BJ (cell line): ENCODE measurements at regions not wholly inside any gene's neighbourhood (a gene's known extent, or its start where the extent isn't known, plus 50 kb on each side); places are given as distances from the start of the nearest gene placed in this dataset.

Experiments
- CTCF ChIA-PET: fragments of 350-600 bp; formaldehyde crosslinking; extraction: SDS; loops from one replicate; lab custom pipeline; 2021; ENCODE audit warnings: antibody characterized with exemption, inconsistent platforms; lab: Yijun Ruan, JAX
- POLR2A ChIA-PET: fragments of 300-600 bp; sonication (Branson Sonifier 250); formaldehyde crosslinking; extraction: SDS; loops from one replicate; lab custom pipeline; 2021; ENCODE audit warnings: antibody characterized with exemption; lab: Charles Lee
- DNase-seq: peaks from one replicate; pipeline ENCODE4 v3.0.0-alpha.2; 2011; ENCODE audit warnings: low read depth
- H3K27me3 ChIP-seq: 2 replicates; pipeline ENCODE4 v1.6.0; 2011; ENCODE audit warnings: low read length; ENCODE audit not compliant: control insufficient read depth, insufficient read depth
- H3K36me3 ChIP-seq: 2 replicates; pipeline ENCODE4 v1.5.1; 2011; ENCODE audit warnings: low read length; ENCODE audit not compliant: control insufficient read depth, insufficient read depth
- H3K4me3 ChIP-seq: 2 replicates; pipeline ENCODE4 v1.5.1; 2011; ENCODE audit warnings: low read depth, mild to moderate bottlenecking, control low read depth, low read length
- TF ChIP-seq, protein P1 (sequence below): IDR thresholded peaks from 2 replicates; pipeline ENCODE4 v1.5.1; 2011; ENCODE audit warnings: low read depth, mild to moderate bottlenecking, control low read depth, inconsistent platforms, low read length, moderate library complexity; ENCODE audit not compliant: insufficient read depth

DNA sequence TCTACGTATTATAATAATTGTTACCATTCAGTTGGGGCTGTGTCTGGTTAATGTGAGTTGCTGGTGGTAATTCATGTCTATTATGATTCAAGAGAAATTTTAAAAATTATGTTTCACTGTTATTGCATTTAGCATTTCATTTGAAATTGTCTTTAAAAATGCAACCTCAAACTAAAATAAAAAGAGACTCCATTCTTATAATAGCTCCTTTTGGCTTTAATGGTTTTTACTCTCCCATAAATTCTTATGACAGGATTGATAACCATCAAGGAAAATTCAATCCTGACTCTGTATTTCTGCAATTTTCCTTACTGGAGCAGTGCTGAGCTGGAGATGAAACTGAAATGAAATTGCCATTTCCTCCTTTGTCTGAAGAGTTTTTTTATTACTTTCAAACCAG, 262.7 kb downstream of the REEP3 start:
- POLR2A ChIA-PET: no interaction called here
- TF ChIP-seq, protein P1, sequence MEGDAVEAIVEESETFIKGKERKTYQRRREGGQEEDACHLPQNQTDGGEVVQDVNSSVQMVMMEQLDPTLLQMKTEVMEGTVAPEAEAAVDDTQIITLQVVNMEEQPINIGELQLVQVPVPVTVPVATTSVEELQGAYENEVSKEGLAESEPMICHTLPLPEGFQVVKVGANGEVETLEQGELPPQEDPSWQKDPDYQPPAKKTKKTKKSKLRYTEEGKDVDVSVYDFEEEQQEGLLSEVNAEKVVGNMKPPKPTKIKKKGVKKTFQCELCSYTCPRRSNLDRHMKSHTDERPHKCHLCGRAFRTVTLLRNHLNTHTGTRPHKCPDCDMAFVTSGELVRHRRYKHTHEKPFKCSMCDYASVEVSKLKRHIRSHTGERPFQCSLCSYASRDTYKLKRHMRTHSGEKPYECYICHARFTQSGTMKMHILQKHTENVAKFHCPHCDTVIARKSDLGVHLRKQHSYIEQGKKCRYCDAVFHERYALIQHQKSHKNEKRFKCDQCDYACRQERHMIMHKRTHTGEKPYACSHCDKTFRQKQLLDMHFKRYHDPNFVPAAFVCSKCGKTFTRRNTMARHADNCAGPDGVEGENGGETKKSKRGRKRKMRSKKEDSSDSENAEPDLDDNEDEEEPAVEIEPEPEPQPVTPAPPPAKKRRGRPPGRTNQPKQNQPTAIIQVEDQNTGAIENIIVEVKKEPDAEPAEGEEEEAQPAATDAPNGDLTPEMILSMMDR: no peak
- CTCF ChIA-PET: interaction anchor here (0.8 kb wide), 1 partner anchor 154 kb away, joined by 3 read pairs; no protein-coding TSS in a partner anchor

GRCh38 chr10:63788152-63788821, 267.1 kb downstream of the REEP3 start:
- peaks cover 3% of the 10 kb centered on the region for H3K27me3 ChIP-seq
- H3K36me3 ChIP-seq: no peaks in the 10 kb centered on the region
- ChIA-PET CTCF (no interaction called here), POLR2A (no interaction called here)
- no peak for DNase-seq
- TF ChIP-seq, protein P1: no peak
- no peak overlapping the region for H3K4me3 ChIP-seq

More for the DNA sequence above, 262.7 kb downstream of the REEP3 start:
- Histone ChIP-seq H3K4me3 (no peak overlapping the region), H3K36me3 (no peaks in the 10 kb centered on the region), H3K27me3 (peaks cover 5% of the 10 kb centered on the region)
- DNase-seq: no peak

DNA sequence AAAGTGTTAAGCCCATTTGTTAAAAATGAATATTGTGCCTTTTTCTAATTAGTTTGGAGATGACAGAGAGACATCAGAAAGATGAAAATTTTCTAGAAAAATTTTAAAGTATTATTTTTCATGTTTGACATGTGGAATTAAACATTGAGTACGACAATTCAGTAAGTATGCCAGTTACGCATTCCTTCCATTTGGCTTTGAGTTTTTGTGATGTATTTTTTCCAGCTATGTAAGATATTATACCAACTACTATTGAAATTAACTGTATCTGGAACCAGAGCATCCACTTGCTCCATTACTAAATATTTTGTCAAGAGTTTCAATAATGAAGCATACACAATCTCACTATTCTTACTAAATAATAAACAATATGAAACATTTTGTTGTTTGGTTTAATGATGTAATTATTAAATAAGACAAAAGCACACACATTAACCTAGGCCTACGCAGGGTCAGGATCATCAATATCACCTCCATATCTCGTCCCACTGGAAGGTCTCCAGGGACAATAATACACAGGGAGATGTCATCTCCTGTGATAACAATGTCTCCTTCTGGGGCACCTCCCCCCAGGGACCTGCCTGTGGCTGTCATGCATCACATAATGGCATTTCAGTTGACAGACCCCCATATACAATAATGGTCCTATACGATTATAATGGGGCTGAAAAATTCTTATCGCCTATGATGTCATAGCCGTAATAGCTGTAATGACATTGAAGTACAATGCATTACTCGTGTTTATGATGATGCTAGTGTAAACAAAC, 274.1 kb downstream of the REEP3 start:
- Histone ChIP-seq H3K4me3 (no peak overlapping the region), H3K27me3 (no peaks in the 10 kb centered on the region), H3K36me3 (no peaks in the 10 kb centered on the region)
- ChIA-PET POLR2A (no interaction called here), CTCF (no interaction called here)
- TF ChIP-seq, protein P1: no peak
- no peak for DNase-seq

DNA sequence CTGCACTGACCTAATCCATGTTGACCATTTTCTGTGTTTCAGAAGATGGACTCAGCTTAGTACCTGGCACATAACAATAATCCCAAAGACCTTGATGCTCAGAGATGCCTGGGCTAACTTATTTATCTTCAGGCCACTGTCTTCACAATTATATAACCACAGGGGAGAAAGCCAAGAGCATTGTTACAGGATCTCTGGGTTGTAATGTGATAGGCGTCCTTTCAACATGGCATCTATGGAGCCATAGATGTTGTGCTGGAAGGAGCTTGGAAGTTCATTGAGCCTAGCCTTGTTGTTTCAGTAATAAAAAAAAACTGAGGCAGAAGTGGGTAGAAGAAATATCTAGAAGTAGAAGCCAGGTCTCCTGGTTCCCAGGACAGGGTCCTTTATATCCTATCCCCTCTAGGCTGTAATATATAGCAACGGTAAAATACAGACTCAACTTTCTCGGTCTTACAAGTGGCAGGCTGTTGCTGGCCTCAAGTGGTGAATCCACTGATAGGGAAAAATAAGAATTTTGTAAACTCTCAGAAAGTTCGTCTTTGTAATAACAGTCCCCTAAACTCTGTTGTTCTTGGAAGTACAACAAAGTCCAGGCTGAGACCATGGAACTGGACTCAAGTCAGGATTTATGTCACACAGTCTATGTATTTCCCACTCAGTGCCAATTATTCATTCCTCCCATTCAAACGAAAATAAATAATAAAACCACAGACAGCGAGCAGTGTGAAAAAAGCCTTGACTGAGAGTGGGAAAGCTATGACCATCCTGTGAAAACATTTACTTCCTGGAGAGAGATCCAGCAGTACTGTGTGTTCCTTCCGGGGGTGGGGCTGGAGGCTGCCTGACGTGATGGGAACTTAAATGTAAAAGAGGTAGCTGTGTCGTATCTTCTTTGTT, 277.6 kb downstream of the REEP3 start:
- H3K36me3 ChIP-seq: no peaks in the 10 kb centered on the region
- ChIA-PET CTCF (interaction anchor here (1.6 kb wide), 1 partner anchor 21 kb away, joined by 6 read pairs; no protein-coding TSS in a partner anchor), POLR2A (no interaction called here)
- no peaks in the 10 kb centered on the region for H3K27me3 ChIP-seq
- TF ChIP-seq, protein P1: no peak
- peak; percentile 43 for DNase-seq
- no peak overlapping the region for H3K4me3 ChIP-seq
